PC-9 (cell line): ENCODE measurements at regions not wholly inside any gene's neighbourhood (a gene's known extent, or its start where the extent isn't known, plus 50 kb on each side); places are given as distances from the start of the nearest gene placed in this dataset.

Experiments
- CTCF ChIP-seq: fragments of 200-600 bp; sonication (generic); conservative IDR thresholded peaks from 2 replicates; pipeline ENCODE4 v1.6.1; 2017; ENCODE audit warnings: mixed run types, antibody characterized with exemption, mild to moderate bottlenecking, moderate library complexity
- EZH2 ChIP-seq: fragments of 200-600 bp; sonication (generic); IDR thresholded peaks from 2 replicates; pipeline ENCODE4 v1.8.0; 2017; ENCODE audit warnings: antibody characterized with exemption, low read depth

- no peak for TF ChIP-seq CTCF
- TF ChIP-seq EZH2, result no peak
Observed at GRCh38 chr1:68953311-68953710, 456.4 kb upstream of the DEPDC1 start.
